ENCODE measurements at regions not wholly inside any gene's neighbourhood (a gene's known extent, or its start where the extent isn't known, plus 50 kb on each side); places are given as distances from the start of the nearest gene placed in this dataset.

DNA sequence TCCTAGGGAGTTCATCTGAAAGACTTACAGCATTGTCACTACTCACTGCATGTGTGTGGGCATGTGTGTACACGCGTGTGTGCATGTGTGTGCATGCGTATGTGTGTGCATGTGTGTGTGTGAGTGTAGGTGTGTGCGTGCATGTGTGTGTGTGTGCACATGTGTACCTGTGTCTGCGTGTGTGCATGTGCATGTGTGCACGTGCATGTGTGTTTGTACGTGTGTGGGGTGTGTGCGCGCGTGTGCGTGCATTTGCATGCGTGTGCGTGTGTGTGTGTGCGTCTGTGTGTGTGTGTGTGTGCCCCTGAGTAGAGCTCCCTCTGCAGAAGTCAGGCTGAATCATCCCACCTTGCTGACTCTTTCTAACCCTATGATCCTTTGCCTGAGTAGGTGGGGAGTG is 114.8 kb upstream of the RBFOX1 start:
- Histone ChIP-seq H2AFZ (ENCODE audit: low read length) (no peak overlapping the region), H3K27ac (ENCODE audit: insufficient read depth, low read length) (no peak overlapping the region), H3K4me1 (ENCODE audit: control insufficient read depth, extremely low read depth, insufficient read depth, low read length) (no peaks in the 10 kb centered on the region), H3K27me3 (ENCODE audit: control insufficient read depth, insufficient read depth, low read length) (no peaks in the 10 kb centered on the region), H4K20me1 (ENCODE audit: control insufficient read depth, extremely low read depth, insufficient read depth, low read length) (no peaks in the 10 kb centered on the region), H3K9ac (ENCODE audit: insufficient read depth, low read length) (no peak overlapping the region), H3K4me2 (ENCODE audit: extremely low read depth, insufficient read depth, low read length) (no peak overlapping the region), H3K9me3 (ENCODE audit: control insufficient read depth, insufficient read depth, low read depth, low read length) (no peaks in the 10 kb centered on the region), H3K79me2 (ENCODE audit: control insufficient read depth, insufficient read depth, low read length) (no peaks in the 10 kb centered on the region), H3K4me3 (replicated peaks in 1 of 4; ENCODE audit: control extremely low read depth in 1 of 4, insufficient read depth in 1 of 4, low read depth in 3 of 4, low read length in 4 of 4) (no peak overlapping the region), H3K36me3 (ENCODE audit: control insufficient read depth, insufficient read depth, low read length) (no peaks in the 10 kb centered on the region)
- DNase-seq (ENCODE audit: low read depth in 2 of 2): no peak
- no peak for TF ChIP-seq EZH2 (IDR thresholded peaks at IDR 0.05; ENCODE audit: low read length, missing control alignments)
- TF ChIP-seq, protein P1, sequence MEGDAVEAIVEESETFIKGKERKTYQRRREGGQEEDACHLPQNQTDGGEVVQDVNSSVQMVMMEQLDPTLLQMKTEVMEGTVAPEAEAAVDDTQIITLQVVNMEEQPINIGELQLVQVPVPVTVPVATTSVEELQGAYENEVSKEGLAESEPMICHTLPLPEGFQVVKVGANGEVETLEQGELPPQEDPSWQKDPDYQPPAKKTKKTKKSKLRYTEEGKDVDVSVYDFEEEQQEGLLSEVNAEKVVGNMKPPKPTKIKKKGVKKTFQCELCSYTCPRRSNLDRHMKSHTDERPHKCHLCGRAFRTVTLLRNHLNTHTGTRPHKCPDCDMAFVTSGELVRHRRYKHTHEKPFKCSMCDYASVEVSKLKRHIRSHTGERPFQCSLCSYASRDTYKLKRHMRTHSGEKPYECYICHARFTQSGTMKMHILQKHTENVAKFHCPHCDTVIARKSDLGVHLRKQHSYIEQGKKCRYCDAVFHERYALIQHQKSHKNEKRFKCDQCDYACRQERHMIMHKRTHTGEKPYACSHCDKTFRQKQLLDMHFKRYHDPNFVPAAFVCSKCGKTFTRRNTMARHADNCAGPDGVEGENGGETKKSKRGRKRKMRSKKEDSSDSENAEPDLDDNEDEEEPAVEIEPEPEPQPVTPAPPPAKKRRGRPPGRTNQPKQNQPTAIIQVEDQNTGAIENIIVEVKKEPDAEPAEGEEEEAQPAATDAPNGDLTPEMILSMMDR (conservative IDR thresholded peaks at IDR 0.05 in 1 of 2, IDR thresholded peaks at IDR 0.05 in 1 of 2; ENCODE audit: low read depth in 1 of 2, low read length in 2 of 2): no peak

GRCh38 chr16:7216719-7217118 is 115.9 kb upstream of the RBFOX1 start:
- Histone ChIP-seq H3K27me3 (ENCODE audit: control insufficient read depth, insufficient read depth, low read length) (no peaks in the 10 kb centered on the region), H3K4me1 (ENCODE audit: control insufficient read depth, extremely low read depth, insufficient read depth, low read length) (no peaks in the 10 kb centered on the region), H3K4me3 (replicated peaks in 1 of 4; ENCODE audit: control extremely low read depth in 1 of 4, insufficient read depth in 1 of 4, low read depth in 3 of 4, low read length in 4 of 4) (no peak overlapping the region), H3K9ac (ENCODE audit: insufficient read depth, low read length) (no peak overlapping the region), H3K79me2 (ENCODE audit: control insufficient read depth, insufficient read depth, low read length) (no peaks in the 10 kb centered on the region), H4K20me1 (ENCODE audit: control insufficient read depth, extremely low read depth, insufficient read depth, low read length) (no peaks in the 10 kb centered on the region), H3K4me2 (ENCODE audit: extremely low read depth, insufficient read depth, low read length) (no peak overlapping the region), H3K27ac (ENCODE audit: insufficient read depth, low read length) (no peak overlapping the region), H3K36me3 (ENCODE audit: control insufficient read depth, insufficient read depth, low read length) (no peaks in the 10 kb centered on the region), H2AFZ (ENCODE audit: low read length) (no peak overlapping the region), H3K9me3 (ENCODE audit: control insufficient read depth, insufficient read depth, low read depth, low read length) (no peaks in the 10 kb centered on the region)
- DNase-seq (ENCODE audit: low read depth in 2 of 2): no peak
- TF ChIP-seq EZH2 (IDR thresholded peaks at IDR 0.05; ENCODE audit: low read length, missing control alignments): no peak
- TF ChIP-seq, protein P1 (conservative IDR thresholded peaks at IDR 0.05 in 1 of 2, IDR thresholded peaks at IDR 0.05 in 1 of 2; ENCODE audit: low read depth in 1 of 2, low read length in 2 of 2): no peak

DNA sequence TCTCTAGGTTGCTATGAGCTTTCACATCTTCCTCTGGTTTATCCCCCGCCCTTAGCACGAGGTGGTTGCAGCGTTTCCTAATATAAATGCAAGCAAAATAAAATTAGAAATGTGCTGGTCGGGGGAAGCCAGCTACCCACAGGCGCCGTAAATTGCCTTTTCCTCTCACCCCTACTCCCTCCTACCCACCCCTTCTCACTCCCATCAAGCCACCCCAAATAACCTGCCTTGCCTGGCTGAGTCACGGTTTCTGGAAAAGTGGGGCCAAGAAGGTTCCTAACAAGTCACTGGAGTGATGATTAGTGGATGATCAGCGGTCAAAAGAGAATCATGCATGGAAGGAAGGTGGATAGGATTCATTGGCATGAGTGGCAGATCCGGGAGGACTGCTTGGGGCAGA is 120.9 kb upstream of the RBFOX1 start:
- Histone ChIP-seq H3K27me3 (ENCODE audit: control insufficient read depth, insufficient read depth, low read length) (no peaks in the 10 kb centered on the region), H3K36me3 (ENCODE audit: control insufficient read depth, insufficient read depth, low read length) (no peaks in the 10 kb centered on the region), H3K4me2 (ENCODE audit: extremely low read depth, insufficient read depth, low read length) (no peak overlapping the region), H3K27ac (ENCODE audit: insufficient read depth, low read length) (no peak overlapping the region), H3K4me3 (replicated peaks in 1 of 4; ENCODE audit: control extremely low read depth in 1 of 4, insufficient read depth in 1 of 4, low read depth in 3 of 4, low read length in 4 of 4) (no peak overlapping the region), H4K20me1 (ENCODE audit: control insufficient read depth, extremely low read depth, insufficient read depth, low read length) (no peaks in the 10 kb centered on the region), H2AFZ (ENCODE audit: low read length) (no peak overlapping the region), H3K9me3 (ENCODE audit: control insufficient read depth, insufficient read depth, low read depth, low read length) (no peaks in the 10 kb centered on the region), H3K79me2 (ENCODE audit: control insufficient read depth, insufficient read depth, low read length) (no peaks in the 10 kb centered on the region), H3K4me1 (ENCODE audit: control insufficient read depth, extremely low read depth, insufficient read depth, low read length) (no peaks in the 10 kb centered on the region), H3K9ac (ENCODE audit: insufficient read depth, low read length) (no peak overlapping the region)
- no peak for DNase-seq (ENCODE audit: low read depth in 2 of 2)
- TF ChIP-seq, protein P1 (conservative IDR thresholded peaks at IDR 0.05 in 1 of 2, IDR thresholded peaks at IDR 0.05 in 1 of 2; ENCODE audit: low read depth in 1 of 2, low read length in 2 of 2): no peak
- TF ChIP-seq EZH2 (IDR thresholded peaks at IDR 0.05; ENCODE audit: low read length, missing control alignments): no peak

Data from fibroblast of lung (primary cell).